ENCODE measurements at regions not wholly inside any gene's neighbourhood (a gene's known extent, or its start where the extent isn't known, plus 50 kb on each side); places are given as distances from the start of the nearest gene placed in this dataset.
"Not testable (repeated sequence)": the region's sequence is repeated elsewhere in the genome, so short reads cannot be mapped to it uniquely, and the experiment has no call there.

GRCh38 chr13:50396001-50396400, 380.8 kb downstream of the KCNRG start:
- DNase-seq: no peak

DNA sequence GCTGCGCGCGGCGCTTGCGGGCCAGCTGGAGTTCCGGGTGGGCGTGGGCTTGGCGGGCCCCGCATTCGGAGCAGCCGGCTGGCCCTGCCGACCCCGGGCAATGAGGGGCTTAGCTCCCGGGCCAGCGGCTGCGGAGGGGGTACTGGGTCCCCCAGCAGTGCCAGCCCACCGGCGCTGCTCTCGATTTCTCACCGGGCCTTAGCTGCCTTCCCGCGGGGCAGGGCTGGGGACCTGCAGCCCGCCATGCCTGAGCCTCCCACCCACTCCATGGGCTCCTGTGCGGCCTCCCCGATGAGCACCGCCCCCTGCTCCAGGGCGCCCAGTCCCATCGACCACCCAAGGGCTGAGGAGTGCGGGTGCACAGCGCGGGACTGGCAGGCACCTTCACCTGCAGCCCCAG, 381.4 kb downstream of the KCNRG start:
- DNase-seq: not testable (repeated sequence)

GRCh38 chr13:50400035-50400726, 384.9 kb downstream of the KCNRG start:
- DNase-seq: no peak

DNA sequence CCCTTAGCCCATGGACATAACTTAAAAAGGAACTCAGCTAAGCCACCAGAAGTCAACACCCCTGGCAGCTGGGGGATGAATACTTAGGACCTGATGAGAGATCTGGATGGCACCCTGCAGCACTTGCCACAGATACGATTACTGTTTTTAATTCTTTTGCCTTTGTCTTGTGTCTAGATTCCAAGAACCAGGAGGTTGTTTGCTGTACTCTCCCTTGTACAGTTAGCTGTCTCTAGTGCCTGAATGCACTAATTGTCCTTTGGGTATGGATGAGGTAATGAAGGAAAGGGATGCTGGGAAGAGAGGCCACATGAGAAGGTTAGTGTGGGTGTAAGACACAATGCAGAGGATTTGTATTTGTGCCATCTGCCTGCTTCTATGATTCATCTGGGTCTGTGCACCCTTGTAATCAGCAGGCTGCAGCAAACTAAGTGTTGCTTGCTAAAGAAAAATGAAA, 385.8 kb downstream of the KCNRG start:
- peak; percentile 44 to 67 (median 57) for DNase-seq

GRCh38 chr13:50401721-50402465, 386.6 kb downstream of the KCNRG start:
- DNase-seq: peak; percentile 30 to 74 (median 60)

DNA sequence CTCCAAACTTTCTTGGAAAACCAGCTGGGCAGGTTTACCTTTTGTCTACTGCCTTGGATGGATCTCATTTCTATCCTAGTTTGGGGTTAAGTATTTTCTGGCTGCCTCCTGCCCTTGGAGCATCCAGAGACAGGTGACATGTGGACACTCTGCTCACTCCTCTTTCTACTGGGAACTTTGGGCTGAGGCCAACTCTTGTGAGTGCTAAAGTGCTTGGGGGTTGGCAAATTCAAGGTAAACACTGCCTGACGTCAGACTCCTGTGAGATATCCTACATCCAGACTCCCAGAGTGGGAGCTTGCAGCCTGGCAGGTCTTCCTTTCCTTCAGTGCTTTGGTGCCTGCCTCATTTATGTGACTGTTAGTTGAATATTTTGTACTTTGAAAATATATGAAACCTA, 388.1 kb downstream of the KCNRG start:
- no peak for DNase-seq

GRCh38 chr13:50404116-50404515, 388.9 kb downstream of the KCNRG start:
- DNase-seq: no peak

GRCh38 chr13:50404769-50405168, 389.5 kb downstream of the KCNRG start:
- no peak for DNase-seq

GRCh38 chr13:50406831-50407230, 391.6 kb downstream of the KCNRG start:
- no peak for DNase-seq

- no peak for DNase-seq
Observed at GRCh38 chr13:50408068-50408467, 392.8 kb downstream of the KCNRG start.

- DNase-seq: no peak
Observed at GRCh38 chr13:50409220-50409619, 394.0 kb downstream of the KCNRG start.

DNA sequence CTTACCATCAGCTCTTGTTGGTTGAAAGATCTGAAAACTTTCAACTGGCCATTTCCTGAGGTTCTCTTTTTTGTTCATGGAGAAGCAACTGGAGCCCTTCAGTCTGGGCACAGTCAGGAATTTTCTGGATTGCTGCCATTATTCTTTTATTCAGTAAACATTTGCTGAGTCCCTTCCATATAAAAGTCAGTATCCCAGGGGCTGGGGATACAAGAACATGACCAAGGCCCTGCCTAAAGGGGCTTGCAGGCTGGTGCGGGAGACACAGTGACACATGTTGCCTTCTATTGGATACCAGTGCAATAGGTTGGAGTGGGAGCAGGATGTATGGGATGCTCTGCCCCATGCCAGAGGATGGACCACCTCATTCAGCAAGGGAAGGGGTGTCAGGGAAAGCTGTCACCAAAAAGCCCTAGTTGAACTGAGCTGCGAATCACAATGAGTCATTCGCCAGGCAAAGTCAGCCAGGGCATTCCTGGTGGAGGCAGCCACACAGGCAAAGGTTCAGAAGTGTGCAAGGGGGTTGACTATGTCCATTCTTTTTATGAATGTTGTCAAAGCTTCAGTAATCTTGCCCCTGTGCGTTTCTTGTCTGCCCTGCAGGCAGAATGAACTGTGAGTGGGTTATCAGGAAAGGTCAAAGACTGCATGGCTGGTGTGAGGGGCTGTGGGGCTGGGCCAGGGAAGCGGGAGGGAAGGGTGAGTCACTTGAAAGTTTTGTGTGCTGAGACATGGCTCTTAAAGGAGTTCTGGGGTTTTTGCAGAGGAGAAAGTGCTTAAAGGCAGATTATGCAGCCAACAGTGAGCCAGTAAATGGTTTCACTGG, 395.9 kb downstream of the KCNRG start:
- DNase-seq: peak; percentile 37 to 60 (median 55)

GRCh38 chr13:50412046-50412617, 396.9 kb downstream of the KCNRG start:
- no peak for DNase-seq

DNA sequence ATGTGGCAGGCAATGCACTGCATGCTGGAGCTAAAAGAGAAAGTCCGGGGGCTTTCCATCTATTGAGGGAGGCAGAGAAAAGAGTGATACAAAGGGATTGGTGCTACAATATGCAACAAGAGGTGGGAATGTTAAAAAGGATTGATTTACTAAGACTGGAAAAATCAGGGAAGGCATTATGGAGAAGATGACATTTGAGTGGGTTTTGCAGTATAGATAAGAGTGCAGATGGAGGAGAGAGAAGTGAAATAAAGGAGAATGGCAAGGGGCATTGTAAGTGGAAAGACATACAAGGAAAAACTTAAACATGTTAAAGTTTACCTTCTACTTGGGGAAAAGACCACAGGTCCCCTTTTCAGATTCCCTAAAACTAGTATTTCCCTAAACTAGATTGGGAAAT, 399.4 kb downstream of the KCNRG start:
- DNase-seq: no peak

GRCh38 chr13:50415428-50415827, 400.2 kb downstream of the KCNRG start:
- no peak for DNase-seq

DNA sequence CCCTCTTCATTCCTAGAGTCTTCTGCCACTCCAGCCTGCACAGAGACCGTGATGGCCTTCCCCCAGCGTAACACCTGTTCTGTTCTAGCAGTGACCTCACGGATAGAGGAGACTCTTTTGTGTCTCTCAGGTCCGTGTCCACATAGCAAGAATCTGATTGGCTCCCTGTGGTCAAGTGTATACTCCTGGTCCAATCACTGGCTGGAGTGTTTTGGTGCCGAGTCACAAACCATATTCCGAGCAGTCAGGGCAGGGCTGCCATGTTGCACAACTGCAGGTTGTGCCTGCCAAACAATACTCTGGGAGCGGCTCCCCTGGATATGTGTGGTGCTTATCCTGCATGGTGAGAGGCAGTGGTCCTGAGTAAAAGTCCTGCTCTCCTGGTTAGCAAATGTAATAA, 402.4 kb downstream of the KCNRG start:
- DNase-seq: no peak

GRCh38 chr13:50419331-50419865, 404.2 kb downstream of the KCNRG start:
- no peak for DNase-seq

DNA sequence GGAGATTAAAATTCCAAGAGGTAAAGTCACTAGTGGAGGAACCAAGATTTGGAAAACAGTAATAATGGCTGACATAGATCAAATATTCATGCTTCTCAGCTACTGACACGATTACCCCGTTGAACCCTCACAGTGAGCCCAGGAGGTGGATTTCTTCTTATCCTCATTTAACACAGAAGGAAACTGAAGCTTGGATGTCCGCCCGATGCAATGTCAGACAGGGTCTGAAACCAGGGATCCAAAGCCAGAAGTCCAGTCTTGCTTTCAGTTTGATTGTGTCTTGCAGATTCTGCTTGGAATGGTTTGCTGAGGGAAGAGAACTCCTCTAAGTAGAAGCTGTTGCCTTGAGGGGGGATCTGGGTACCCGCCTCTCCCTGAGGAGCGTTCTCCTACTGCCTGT, 404.7 kb downstream of the KCNRG start:
- no peak for DNase-seq

GRCh38 chr13:50420718-50421472, 405.7 kb downstream of the KCNRG start:
- DNase-seq: no peak

DNA sequence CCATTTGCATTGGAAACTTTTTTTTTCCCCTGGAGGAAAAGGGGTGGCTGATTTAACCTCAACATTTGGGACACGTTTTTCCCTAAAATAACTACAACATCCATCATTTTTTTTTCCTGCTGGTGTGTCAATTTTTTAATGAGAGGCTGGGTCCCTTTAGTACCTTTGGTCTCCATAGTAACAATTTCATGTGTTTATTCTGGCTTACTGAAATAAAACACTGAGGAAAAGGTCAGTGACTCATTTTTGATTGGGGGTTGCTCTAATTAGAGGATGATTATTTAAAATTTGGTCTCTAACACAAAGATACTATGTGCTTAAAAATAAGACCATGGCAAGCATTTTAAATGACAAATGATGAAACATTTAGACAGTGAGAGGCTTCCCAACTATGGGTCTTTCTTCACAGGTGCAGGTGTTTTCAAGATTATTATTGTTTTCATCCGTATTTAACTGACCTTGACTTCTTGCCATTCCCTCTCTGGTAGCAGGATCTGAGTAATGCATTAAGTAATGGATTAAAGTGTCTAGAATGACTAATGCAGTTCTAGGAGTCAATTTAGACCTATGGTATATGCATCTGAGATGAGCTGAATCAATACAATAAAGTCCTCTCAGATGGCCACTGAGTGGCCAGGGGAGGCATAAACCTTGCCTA, 406.4 kb downstream of the KCNRG start:
- no peak for DNase-seq
